A172 (cell line): ENCODE measurements at regions not wholly inside any gene's neighbourhood (a gene's known extent, or its start where the extent isn't known, plus 50 kb on each side); places are given as distances from the start of the nearest gene placed in this dataset.
"Not testable (repeated sequence)": the region's sequence is repeated elsewhere in the genome, so short reads cannot be mapped to it uniquely, and the experiment has no call there.

Experiments used
- DNase-seq: peaks from one replicate; pipeline ENCODE4 v3.0.0-alpha.2; 2015; ENCODE audit warnings: low spot score

GRCh38 chr5:113652161-113652560, 138.7 kb downstream of the YTHDC2 start:
- no peak for DNase-seq

- DNase-seq = no peak
Measured at GRCh38 chr5:113654828-113655227, 141.3 kb downstream of the YTHDC2 start.

GRCh38 chr5:113660206-113660605, 146.7 kb downstream of the YTHDC2 start:
- no peak for DNase-seq

- no peak for DNase-seq
Measured at GRCh38 chr5:113660706-113661250, 147.3 kb downstream of the YTHDC2 start.

GRCh38 chr5:113663879-113664541, 150.5 kb downstream of the YTHDC2 start:
- peak; percentile 24 for DNase-seq

GRCh38 chr5:113673041-113673440, 159.5 kb downstream of the YTHDC2 start:
- DNase-seq = no peak

- no peak for DNase-seq
Measured at GRCh38 chr5:113675166-113675565, 161.7 kb downstream of the YTHDC2 start.

GRCh38 chr5:113678202-113678601, 164.7 kb downstream of the YTHDC2 start:
- DNase-seq = no peak

GRCh38 chr5:113678924-113679575, 165.6 kb downstream of the YTHDC2 start:
- DNase-seq = peak; percentile 22

- no peak for DNase-seq
Measured at GRCh38 chr5:113680534-113680933, 167.0 kb downstream of the YTHDC2 start.

- DNase-seq = peak; percentile 4
Measured at GRCh38 chr5:113682497-113683136, 169.1 kb downstream of the YTHDC2 start.

- DNase-seq = no peak
Measured at GRCh38 chr5:113683211-113683610, 169.7 kb downstream of the YTHDC2 start.

GRCh38 chr5:113686599-113686998, 173.1 kb downstream of the YTHDC2 start:
- no peak for DNase-seq

GRCh38 chr5:113689647-113690046, 176.2 kb downstream of the YTHDC2 start:
- no peak for DNase-seq

GRCh38 chr5:113692466-113692865, 179.0 kb downstream of the YTHDC2 start:
- no peak for DNase-seq

- no peak for DNase-seq
Measured at GRCh38 chr5:113692891-113693457, 179.5 kb downstream of the YTHDC2 start.

GRCh38 chr5:113693701-113694100, 180.2 kb downstream of the YTHDC2 start:
- DNase-seq = no peak

- DNase-seq = no peak
Measured at GRCh38 chr5:113694576-113694975, 181.1 kb downstream of the YTHDC2 start.

GRCh38 chr5:113703266-113703665, 189.8 kb downstream of the YTHDC2 start:
- DNase-seq = no peak

- DNase-seq = no peak
Measured at GRCh38 chr5:113705657-113706056, 192.2 kb downstream of the YTHDC2 start.

- DNase-seq = no peak
Measured at GRCh38 chr5:113713051-113713450, 199.6 kb downstream of the YTHDC2 start.

- DNase-seq = not testable (repeated sequence)
Measured at GRCh38 chr5:113715921-113716320, 202.4 kb downstream of the YTHDC2 start.
